Naive thymus-derived CD4-positive, alpha-beta T cell (primary cell): ENCODE measurements at regions not wholly inside any gene's neighbourhood (a gene's known extent, or its start where the extent isn't known, plus 50 kb on each side); places are given as distances from the start of the nearest gene placed in this dataset.
"Not testable (repeated sequence)": the region's sequence is repeated elsewhere in the genome, so short reads cannot be mapped to it uniquely, and the experiment has no call there.

Experiments used
- ATAC-seq: fragments of 150-1000 bp; cut with Tn5 transposase; 2 replicates; pipeline ENCODE4 v1.10.0; 2021; ENCODE audit warnings: mild to moderate bottlenecking, moderate library complexity
- CTCF ChIA-PET: fragments of 350-600 bp; sonication (Branson Sonifier 250); formaldehyde crosslinking; loops from one replicate; lab custom pipeline; 2021; ENCODE audit warnings: antibody characterized with exemption; lab: Charles Lee
- POLR2A ChIA-PET: fragments of 350-600 bp; sonication (Branson Sonifier 250); formaldehyde crosslinking; loops from one replicate; lab custom pipeline; 2021; ENCODE audit warnings: antibody characterized with exemption, inconsistent platforms; lab: Charles Lee
- DNase-seq, 9 donors: peaks; one replicate each; pipeline versions ENCODE4 v3.0.0 to v3.0.0-alpha.2; 2020 to 2022; ENCODE audit warnings: mixed read lengths in 1 of 9
- H3K27ac ChIP-seq: one replicate; pipeline ENCODE4 v1.7.0; 2013; ENCODE audit warnings: mild to moderate bottlenecking, low read depth, low read length, moderate library complexity
- H3K27me3 ChIP-seq, 2 donors: one replicate each; pipeline ENCODE4 v1.7.0; 2013; ENCODE audit warnings: low read length in 2 of 2, mild to moderate bottlenecking in 2 of 2, moderate library complexity in 2 of 2; ENCODE audit not compliant: control insufficient read depth in 2 of 2, insufficient read depth in 2 of 2
- H3K36me3 ChIP-seq, 3 experiments: 1 replicate in 2 of 3; 2 replicates in 1 of 3; pipeline ENCODE4 v1.7.0; 2013; ENCODE audit warnings: low read length in 3 of 3, mild to moderate bottlenecking in 3 of 3, moderate library complexity in 1 of 3; ENCODE audit not compliant: insufficient read depth in 3 of 3, control insufficient read depth in 2 of 3
- H3K4me1 ChIP-seq, 2 donors: one replicate each; pipeline ENCODE4 v1.7.0; 2013; ENCODE audit warnings: low read length in 2 of 2, mild to moderate bottlenecking in 2 of 2, moderate library complexity in 1 of 2; ENCODE audit not compliant: control insufficient read depth in 2 of 2, insufficient read depth in 2 of 2
- H3K4me3 ChIP-seq: 2 replicates; pipeline ENCODE4 v1.7.0; 2013; ENCODE audit warnings: mild to moderate bottlenecking, low read length
- H3K9me3 ChIP-seq, 3 experiments: 1 replicate in 2 of 3; 2 replicates in 1 of 3; pipeline ENCODE4 v1.7.0; 2013; ENCODE audit warnings: low read length in 3 of 3; ENCODE audit not compliant: control insufficient read depth in 2 of 3
- H3K27ac Mint-ChIP-seq, 9 donors: one replicate each; pipeline ENCODE4 v1.8.0; 2020 to 2022; ENCODE audit warnings: mixed read lengths in 9 of 9, mild to moderate bottlenecking in 8 of 9, moderate library complexity in 5 of 9, inconsistent platforms in 2 of 9
- H3K27me3 Mint-ChIP-seq, 5 donors: one replicate each; pipeline ENCODE4 v1.8.0; 2021 to 2022; ENCODE audit warnings: mixed read lengths in 5 of 5, mild to moderate bottlenecking in 1 of 5
- H3K36me3 Mint-ChIP-seq, 5 donors: one replicate each; pipeline ENCODE4 v1.8.0; 2020 to 2022; ENCODE audit warnings: mixed read lengths in 5 of 5, mild to moderate bottlenecking in 3 of 5, inconsistent platforms in 1 of 5
- H3K4me1 Mint-ChIP-seq, 7 donors: one replicate each; pipeline ENCODE4 v1.8.0; 2020 to 2022; ENCODE audit warnings: mixed read lengths in 7 of 7, mild to moderate bottlenecking in 3 of 7, inconsistent platforms in 1 of 7
- H3K4me3 Mint-ChIP-seq, 10 donors: one replicate each; pipeline ENCODE4 v1.8.0; 2020 to 2022; ENCODE audit warnings: mild to moderate bottlenecking in 10 of 10, mixed read lengths in 10 of 10, moderate library complexity in 6 of 10, inconsistent platforms in 2 of 10
- H3K9me3 Mint-ChIP-seq, 11 donors: one replicate each; pipeline ENCODE4 v1.8.0; 2020 to 2022; ENCODE audit warnings: mixed read lengths in 11 of 11, mild to moderate bottlenecking in 4 of 11, inconsistent platforms in 1 of 11, moderate library complexity in 1 of 11
- intact Hi-C, 2 donors: fragments of 100-400 bp; cut with micrococcal nuclease; formaldehyde crosslinking; loops; one replicate each; pipeline ENCODE4 v1.15.1; 2023

GRCh38 chr5:19210886-19211285 lies 777.1 kb downstream of the CDH18 start:
- H3K27ac ChIP-seq = no peak overlapping the region
- ATAC-seq (no peak), DNase-seq (no peak)
- no peak overlapping the region for H3K27ac Mint-ChIP-seq
- POLR2A ChIA-PET = no interaction called here
- no peaks in the 10 kb centered on the region for H3K4me1 ChIP-seq
- intact Hi-C loops = no loop called here
- no peak overlapping the region for H3K4me3 Mint-ChIP-seq
- CTCF ChIA-PET = no interaction called here
- no peak overlapping the region for H3K4me3 ChIP-seq
- peaks cover 0 to 33% (median 5%) of the 10 kb centered on the region in 11 donors for H3K9me3 Mint-ChIP-seq
- H3K27me3 Mint-ChIP-seq = no peaks in the 10 kb centered on the region
- peaks cover 0 to 4% (median 0%) of the 10 kb centered on the region in 3 experiments for H3K9me3 ChIP-seq
- H3K4me1 Mint-ChIP-seq = no peaks in the 10 kb centered on the region
- H3K27me3 ChIP-seq = no peaks in the 10 kb centered on the region
- H3K36me3 Mint-ChIP-seq = no peaks in the 10 kb centered on the region
- H3K36me3 ChIP-seq = no peaks in the 10 kb centered on the region

DNA sequence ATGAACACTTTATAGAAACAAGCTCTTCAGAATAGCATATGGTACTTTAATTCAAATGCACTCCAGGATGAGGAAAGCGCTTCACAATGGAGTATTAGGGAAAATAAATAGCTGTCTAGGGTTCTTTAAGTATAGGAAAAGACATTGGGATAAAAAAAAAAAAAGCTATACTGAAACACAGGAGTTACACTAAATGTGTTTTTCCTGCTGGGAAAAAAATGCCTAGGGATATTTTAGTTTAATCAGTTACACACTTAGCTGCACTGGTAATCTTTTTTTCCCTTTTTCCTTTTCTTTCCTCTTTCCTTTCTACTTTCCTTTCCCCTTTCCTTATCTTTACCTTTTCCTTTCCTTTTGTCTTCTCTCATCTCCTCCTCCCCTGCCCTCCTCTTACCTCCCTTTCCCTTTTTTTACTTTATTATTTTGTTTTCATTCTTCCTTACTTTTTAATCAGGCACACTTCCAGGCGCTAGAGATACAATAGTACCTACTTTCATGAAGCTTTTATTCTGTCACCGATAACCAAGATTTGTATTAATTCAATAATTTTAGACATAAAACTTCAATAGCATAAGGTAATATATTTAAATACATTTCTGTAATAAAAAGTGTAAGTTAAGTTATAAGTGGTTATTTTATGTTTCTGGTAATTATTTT lies 758.7 kb downstream of the CDH18 start:
- no peak overlapping the region for H3K4me3 Mint-ChIP-seq
- Histone ChIP-seq H3K27ac (no peak overlapping the region), H3K9me3 (no peaks in the 10 kb centered on the region), H3K27me3 (no peaks in the 10 kb centered on the region), H3K4me1 (no peaks in the 10 kb centered on the region), H3K36me3 (no peaks in the 10 kb centered on the region), H3K4me3 (no peak overlapping the region)
- intact Hi-C loops = no loop called here
- POLR2A ChIA-PET = no interaction called here
- H3K27me3 Mint-ChIP-seq = no peaks in the 10 kb centered on the region
- no peaks in the 10 kb centered on the region for H3K36me3 Mint-ChIP-seq
- H3K9me3 Mint-ChIP-seq = peaks cover 0 to 18% (median 4%) of the 10 kb centered on the region in 11 donors
- no peak for ATAC-seq
- no peaks in the 10 kb centered on the region for H3K4me1 Mint-ChIP-seq
- CTCF ChIA-PET = no interaction called here
- H3K27ac Mint-ChIP-seq = no peak overlapping the region
- no peak for DNase-seq

GRCh38 chr5:19233573-19233972 lies 754.4 kb downstream of the CDH18 start:
- Mint-ChIP-seq H3K9me3 (peaks cover 0 to 22% (median 5%) of the 10 kb centered on the region in 11 donors), H3K36me3 (no peaks in the 10 kb centered on the region), H3K4me3 (no peak overlapping the region), H3K4me1 (no peaks in the 10 kb centered on the region), H3K27ac (no peak overlapping the region), H3K27me3 (no peaks in the 10 kb centered on the region)
- POLR2A ChIA-PET = no interaction called here
- H3K4me3 ChIP-seq = no peak overlapping the region
- CTCF ChIA-PET = no interaction called here
- intact Hi-C loops = no loop called here
- no peaks in the 10 kb centered on the region for H3K4me1 ChIP-seq
- no peak overlapping the region for H3K27ac ChIP-seq
- DNase-seq (no peak), ATAC-seq (no peak)
- H3K36me3 ChIP-seq = no peaks in the 10 kb centered on the region
- H3K9me3 ChIP-seq = no peaks in the 10 kb centered on the region
- no peaks in the 10 kb centered on the region for H3K27me3 ChIP-seq

DNA sequence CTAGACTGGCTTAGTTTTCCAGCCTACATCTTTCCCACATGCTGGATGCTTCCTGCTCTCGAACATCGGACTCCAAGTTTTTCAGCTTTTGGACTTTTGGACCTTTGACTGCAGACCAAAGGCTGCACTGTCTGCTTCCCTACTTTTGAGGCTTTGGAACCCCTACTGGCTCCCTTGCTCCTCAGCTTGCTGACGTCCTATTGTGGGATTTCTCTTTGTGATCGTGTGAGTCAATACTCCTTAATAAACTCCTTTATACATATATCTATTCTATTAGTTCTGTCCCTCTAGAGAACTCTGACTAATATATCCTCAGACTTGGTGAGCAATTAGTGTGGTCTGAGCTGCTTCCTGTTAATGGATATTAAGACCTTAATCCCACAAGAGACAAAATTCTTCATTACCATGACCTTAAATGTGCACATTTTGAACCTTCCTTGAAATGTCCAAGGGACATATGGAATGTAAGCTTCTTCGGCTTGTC lies 752.9 kb downstream of the CDH18 start:
- no peaks in the 10 kb centered on the region for H3K9me3 ChIP-seq
- Mint-ChIP-seq H3K36me3 (no peaks in the 10 kb centered on the region), H3K4me1 (no peaks in the 10 kb centered on the region), H3K27me3 (no peaks in the 10 kb centered on the region), H3K4me3 (no peak overlapping the region), H3K9me3 (peaks cover 0 to 24% (median 7%) of the 10 kb centered on the region in 11 donors), H3K27ac (no peak overlapping the region)
- no peaks in the 10 kb centered on the region for H3K4me1 ChIP-seq
- ATAC-seq (no peak), DNase-seq (no peak)
- ChIA-PET CTCF (no interaction called here), POLR2A (no interaction called here)
- H3K4me3 ChIP-seq = no peak overlapping the region
- H3K27me3 ChIP-seq = no peaks in the 10 kb centered on the region
- H3K36me3 ChIP-seq = no peaks in the 10 kb centered on the region
- intact Hi-C loops = no loop called here
- H3K27ac ChIP-seq = no peak overlapping the region

DNA sequence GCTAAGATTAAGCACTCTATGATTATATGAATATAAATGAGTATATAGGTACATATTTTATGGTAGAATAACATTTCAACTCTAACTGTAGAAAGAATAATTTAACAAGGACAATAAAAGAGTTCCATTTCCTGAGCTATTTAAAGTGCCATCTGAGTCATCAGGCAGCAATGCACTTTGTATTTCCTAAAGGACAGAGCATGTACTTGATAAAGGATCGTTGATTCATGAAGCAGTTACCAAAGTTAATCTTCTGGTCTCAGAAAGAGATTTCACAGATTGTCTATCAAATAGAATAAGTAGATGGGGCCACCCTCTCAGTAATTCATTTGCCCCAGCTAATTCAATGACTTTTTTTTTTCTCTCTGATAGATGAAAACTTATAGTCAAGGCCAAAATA lies 747.8 kb downstream of the CDH18 start:
- H3K27me3 ChIP-seq = no peaks in the 10 kb centered on the region

DNA sequence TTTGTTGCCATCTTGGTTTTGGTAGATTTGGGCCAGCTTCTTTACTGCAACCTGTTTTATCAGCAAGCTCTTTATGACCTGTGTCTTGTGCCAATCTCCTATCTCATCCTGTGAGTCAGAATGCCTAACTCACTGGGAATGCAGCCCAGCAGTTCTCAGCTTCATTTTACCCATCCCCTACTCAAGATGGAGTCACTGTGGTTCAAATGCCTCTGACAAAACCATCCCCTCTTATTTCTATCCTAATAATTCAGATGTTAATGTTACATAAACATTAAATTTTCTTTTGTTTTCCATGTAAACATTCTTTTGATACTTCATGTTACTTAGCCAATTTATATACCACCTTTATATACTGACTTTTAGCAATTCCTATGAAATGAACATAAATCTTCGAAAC lies 746.3 kb downstream of the CDH18 start:
- intact Hi-C loops = no loop called here
- CTCF ChIA-PET = no interaction called here
- H3K27me3 Mint-ChIP-seq = no peaks in the 10 kb centered on the region

More for the DNA sequence above, 747.8 kb downstream of the CDH18 start:
- H3K4me1 Mint-ChIP-seq = no peaks in the 10 kb centered on the region
- ChIA-PET POLR2A (no interaction called here), CTCF (no interaction called here)
- H3K27ac Mint-ChIP-seq = no peak overlapping the region
- Histone ChIP-seq H3K4me3 (no peak overlapping the region), H3K36me3 (no peaks in the 10 kb centered on the region), H3K4me1 (no peaks in the 10 kb centered on the region), H3K27ac (no peak overlapping the region), H3K9me3 (no peaks in the 10 kb centered on the region)
- H3K36me3 Mint-ChIP-seq = no peaks in the 10 kb centered on the region
- peaks cover 2 to 14% (median 5%) of the 10 kb centered on the region in 11 donors for H3K9me3 Mint-ChIP-seq
- H3K4me3 Mint-ChIP-seq = no peak overlapping the region
- intact Hi-C loops = no loop called here
- DNase-seq (no peak), ATAC-seq (no peak)
- no peaks in the 10 kb centered on the region for H3K27me3 Mint-ChIP-seq

DNA sequence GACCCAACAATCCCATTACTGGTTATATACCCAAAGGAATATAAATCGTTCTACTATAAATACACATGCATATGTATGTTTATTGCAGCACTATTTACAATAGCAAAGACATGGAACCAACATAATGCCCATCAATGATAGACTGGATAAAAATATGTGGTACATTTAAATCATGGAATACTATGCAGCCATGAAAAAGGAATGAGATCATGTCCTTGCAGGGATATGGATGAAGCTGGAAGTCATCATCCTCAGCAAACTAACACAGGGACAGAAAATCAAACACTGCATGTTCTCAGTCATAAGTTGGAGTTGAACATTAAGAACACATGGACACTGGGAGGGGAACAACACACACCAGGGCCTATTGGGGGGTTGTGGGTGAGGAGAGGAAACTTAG lies 741.8 kb downstream of the CDH18 start:
- H3K27ac Mint-ChIP-seq, H3K4me3 ChIP-seq, H3K4me1 ChIP-seq, DNase-seq, H3K27ac ChIP-seq, CTCF ChIA-PET, H3K27me3 ChIP-seq, H3K27me3 Mint-ChIP-seq, H3K36me3 Mint-ChIP-seq, ATAC-seq, H3K4me3 Mint-ChIP-seq, H3K4me1 Mint-ChIP-seq, H3K36me3 ChIP-seq, POLR2A ChIA-PET, intact Hi-C loops, H3K9me3 ChIP-seq: not testable (repeated sequence)
- peaks cover 0 to 27% (median 7%) of the 10 kb centered on the region in 11 donors for H3K9me3 Mint-ChIP-seq

More for the DNA sequence above, 746.3 kb downstream of the CDH18 start:
- ATAC-seq (no peak), DNase-seq (no peak)
- Histone ChIP-seq H3K4me1 (no peaks in the 10 kb centered on the region), H3K9me3 (no peaks in the 10 kb centered on the region), H3K4me3 (no peak overlapping the region), H3K36me3 (no peaks in the 10 kb centered on the region), H3K27me3 (no peaks in the 10 kb centered on the region), H3K27ac (no peak overlapping the region)
- POLR2A ChIA-PET = no interaction called here
- Mint-ChIP-seq H3K4me1 (no peaks in the 10 kb centered on the region), H3K9me3 (peaks cover 2 to 25% (median 8%) of the 10 kb centered on the region in 11 donors), H3K36me3 (no peaks in the 10 kb centered on the region), H3K4me3 (no peak overlapping the region), H3K27ac (no peak overlapping the region)
